Activated naive CD4-positive, alpha-beta T cell treated with anti-CD3 and anti-CD28 coated beads, Interleukin-2, amount 10 ng/mL, durations not matched to agents 7 days and 5 days (primary cell): ENCODE measurements at regions not wholly inside any gene's neighbourhood (a gene's known extent, or its start where the extent isn't known, plus 50 kb on each side); places are given as distances from the start of the nearest gene placed in this dataset.

Source experiments
- CTCF ChIA-PET: fragments of 350-600 bp; sonication (Branson Sonifier 250); formaldehyde crosslinking; loops from one replicate; lab custom pipeline; 2021; ENCODE audit warnings: antibody characterized with exemption; lab: Charles Lee
- DNase-seq: peaks from one replicate; pipeline ENCODE4 v3.0.0-alpha.2; 2020
- H3K27ac Mint-ChIP-seq: one replicate; pipeline ENCODE4 v1.8.0; 2021; ENCODE audit warnings: mild to moderate bottlenecking, moderate library complexity, mixed read lengths
- H3K27me3 Mint-ChIP-seq: one replicate; pipeline ENCODE4 v1.8.0; 2021; ENCODE audit warnings: mild to moderate bottlenecking, mixed read lengths
- H3K36me3 Mint-ChIP-seq: one replicate; pipeline ENCODE4 v1.8.0; 2021; ENCODE audit warnings: mixed read lengths
- H3K4me1 Mint-ChIP-seq: one replicate; pipeline ENCODE4 v1.8.0; 2021; ENCODE audit warnings: mixed read lengths
- H3K4me3 Mint-ChIP-seq: one replicate; pipeline ENCODE4 v1.8.0; 2021; ENCODE audit warnings: mild to moderate bottlenecking, moderate library complexity, mixed read lengths
- H3K9me3 Mint-ChIP-seq: one replicate; pipeline ENCODE4 v1.8.0; 2021; ENCODE audit warnings: mixed read lengths

DNA sequence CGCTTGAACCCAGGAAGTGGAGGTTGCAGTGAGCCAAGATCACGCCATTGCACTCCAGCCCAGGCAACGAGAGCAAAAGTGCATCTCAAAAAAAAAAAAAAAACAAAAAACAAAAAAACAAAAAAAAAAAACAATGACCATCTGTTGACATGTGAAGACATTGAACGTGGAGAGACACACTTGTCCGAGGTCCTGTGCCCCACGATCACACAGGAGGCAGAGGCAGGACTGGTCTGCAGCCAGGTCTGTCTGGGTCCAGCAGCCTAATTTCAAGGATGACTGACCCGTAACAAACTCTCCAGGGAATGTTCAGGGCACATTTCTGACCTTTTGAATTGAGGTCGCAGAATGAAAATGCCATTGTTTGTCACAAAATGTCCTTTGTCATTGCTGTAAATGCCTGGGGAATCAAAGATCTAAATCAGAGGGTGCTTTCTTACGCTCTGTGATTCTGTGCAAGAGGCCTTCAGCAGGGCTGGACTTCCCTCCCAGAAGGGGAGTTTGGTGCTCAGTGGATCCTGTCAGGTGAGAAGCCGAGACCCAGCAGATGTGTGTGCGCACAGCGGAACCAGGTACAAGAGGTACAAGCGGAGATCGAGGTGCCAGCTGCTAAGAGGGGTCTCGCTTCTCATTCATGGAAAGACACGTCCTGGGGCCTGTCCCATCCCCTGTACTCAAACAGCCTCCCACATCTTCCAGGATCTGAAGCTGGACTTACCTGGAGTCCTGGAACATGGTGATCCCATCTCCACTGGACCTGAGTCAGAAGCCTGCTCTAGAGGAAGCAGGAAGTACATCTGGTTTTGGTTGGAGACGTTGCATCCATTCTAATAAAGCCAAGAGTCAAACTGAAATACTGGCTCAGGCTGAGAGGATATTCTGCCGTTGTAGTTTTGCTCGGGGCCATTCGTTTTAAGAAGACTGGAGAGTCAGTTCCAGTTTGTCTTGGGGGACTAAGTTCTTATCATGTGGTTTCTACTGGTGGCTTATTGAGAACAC is 95.8 kb downstream of the IRF8 start:
- H3K27ac Mint-ChIP-seq, result no peak overlapping the region
- H3K36me3 Mint-ChIP-seq, result no peaks in the 10 kb centered on the region
- H3K4me1 Mint-ChIP-seq, result peaks cover 28% of the 10 kb centered on the region
- no peak overlapping the region for H3K4me3 Mint-ChIP-seq
- H3K9me3 Mint-ChIP-seq, result no peaks in the 10 kb centered on the region
- no peak for DNase-seq
- CTCF ChIA-PET, result interaction anchor here (1.8 to 4.5 kb wide), 3 partner anchors 173 to 176 kb away, joined by 6 to 15 read pairs (median 10); no protein-coding TSS in a partner anchor
- H3K27me3 Mint-ChIP-seq, result no peaks in the 10 kb centered on the region

DNA sequence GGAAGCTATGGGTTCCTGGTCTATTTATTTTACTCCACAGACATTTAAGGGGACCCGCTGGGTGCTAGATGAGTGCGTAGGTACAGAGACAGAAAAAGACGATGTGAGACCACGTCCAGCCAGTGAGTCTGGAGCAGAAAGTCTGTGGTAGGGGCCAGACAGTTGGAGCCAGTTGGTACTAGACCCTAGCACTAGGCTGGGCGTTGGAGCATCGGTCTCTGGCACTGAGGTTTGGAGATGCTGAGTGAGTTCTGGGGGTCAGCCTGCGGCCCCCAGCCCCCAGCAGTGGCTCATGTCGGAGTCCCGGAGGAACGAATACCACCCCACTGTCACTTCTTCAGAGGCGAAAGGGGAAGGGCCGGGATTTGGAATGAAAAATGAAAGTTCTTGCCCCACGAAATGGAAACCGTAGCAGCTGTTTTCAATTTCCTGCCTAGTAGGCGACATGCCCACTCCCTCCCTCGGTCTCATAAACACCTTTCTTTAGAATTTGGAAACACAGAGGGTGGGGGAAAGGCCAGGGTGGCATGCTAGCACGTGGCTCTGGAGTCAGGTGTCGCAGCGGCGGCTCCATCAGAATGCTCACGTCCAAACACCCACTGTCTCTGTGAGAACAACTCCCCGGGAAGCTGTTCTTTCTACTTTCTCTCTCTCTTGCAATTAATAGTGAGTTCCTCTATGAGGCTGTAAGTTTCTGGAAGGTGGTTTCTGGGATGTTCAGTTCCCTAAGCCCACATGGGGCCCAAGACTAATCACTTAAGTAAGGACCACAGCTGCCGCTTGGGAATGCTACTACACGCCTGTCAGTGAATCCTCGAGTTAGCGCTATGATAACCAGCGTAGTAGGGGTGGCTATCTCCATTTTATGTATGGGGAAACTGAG is 96.8 kb downstream of the IRF8 start:
- Mint-ChIP-seq H3K27ac (no peak overlapping the region), H3K4me3 (no peak overlapping the region), H3K4me1 (peaks cover 24% of the 10 kb centered on the region), H3K27me3 (no peaks in the 10 kb centered on the region), H3K9me3 (no peaks in the 10 kb centered on the region), H3K36me3 (no peaks in the 10 kb centered on the region)
- CTCF ChIA-PET, result interaction anchor here (1.0 to 4.5 kb wide), 4 partner anchors 13 to 177 kb away, joined by 3 to 15 read pairs (median 6); no protein-coding TSS in a partner anchor
- DNase-seq, result peak; percentile 30

- peaks cover 24% of the 10 kb centered on the region for H3K4me1 Mint-ChIP-seq
- H3K27me3 Mint-ChIP-seq, result no peaks in the 10 kb centered on the region
- no peak overlapping the region for H3K4me3 Mint-ChIP-seq
- no peak for DNase-seq
- CTCF ChIA-PET, result interaction anchor here (0.6 to 4.5 kb wide), 6 partner anchors 10 to 178 kb away, joined by 3 to 15 read pairs (median 6); no protein-coding TSS in a partner anchor
- no peaks in the 10 kb centered on the region for H3K9me3 Mint-ChIP-seq
- no peak overlapping the region for H3K27ac Mint-ChIP-seq
- no peaks in the 10 kb centered on the region for H3K36me3 Mint-ChIP-seq
Observed at GRCh38 chr16:85996843-85997242, 97.9 kb downstream of the IRF8 start.

DNA sequence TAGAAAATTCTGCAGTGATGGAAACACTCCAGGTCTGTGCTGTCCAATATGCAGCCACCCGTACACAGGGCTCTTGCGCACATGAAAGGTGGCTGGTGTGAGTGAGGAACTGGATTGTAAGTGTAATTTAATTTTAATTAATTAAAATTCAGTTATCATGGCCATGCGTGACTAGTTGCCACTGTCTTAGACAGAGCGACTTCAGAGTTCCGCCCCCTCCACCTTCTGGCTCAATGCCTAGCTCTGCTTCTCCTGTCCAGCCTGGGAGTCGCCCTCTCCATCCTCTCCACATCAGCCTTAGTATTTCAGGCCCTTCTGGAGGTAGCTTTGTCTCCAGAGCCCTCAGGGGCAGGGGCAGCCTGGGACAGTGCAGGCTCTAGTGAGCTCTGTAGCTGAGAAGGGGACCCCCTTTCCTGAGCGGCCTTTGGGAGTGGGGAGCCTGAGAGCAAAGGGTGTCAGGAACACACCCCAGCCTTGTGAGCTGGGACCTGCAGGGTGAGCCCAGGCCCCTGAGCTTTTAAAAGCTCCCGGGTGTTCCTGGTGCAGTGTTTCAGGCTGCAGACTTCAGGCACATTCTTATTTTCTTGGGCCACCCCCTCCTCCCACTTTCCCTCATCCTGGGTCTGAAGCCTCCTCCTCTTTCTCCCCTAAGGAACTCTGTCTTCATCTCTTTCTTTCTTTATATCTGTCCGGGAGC is 99.4 kb downstream of the IRF8 start:
- DNase-seq, result no peak
- Mint-ChIP-seq H3K36me3 (no peaks in the 10 kb centered on the region), H3K9me3 (no peaks in the 10 kb centered on the region), H3K4me1 (peaks cover 24% of the 10 kb centered on the region), H3K27ac (no peak overlapping the region), H3K27me3 (no peaks in the 10 kb centered on the region), H3K4me3 (no peak overlapping the region)
- CTCF ChIA-PET, result interaction anchor here (0.6 to 1.9 kb wide), 4 partner anchors 9 to 179 kb away, joined by 3 to 10 read pairs (median 5); no protein-coding TSS in a partner anchor

- Mint-ChIP-seq H3K27me3 (peaks cover 4% of the 10 kb centered on the region), H3K4me3 (no peak overlapping the region), H3K4me1 (peaks cover 24% of the 10 kb centered on the region), H3K27ac (no peak overlapping the region), H3K9me3 (no peaks in the 10 kb centered on the region), H3K36me3 (no peaks in the 10 kb centered on the region)
- no peak for DNase-seq
- CTCF ChIA-PET, result interaction anchor here (0.6 to 1.9 kb wide), 4 partner anchors 10 to 180 kb away, joined by 3 to 10 read pairs (median 5); no protein-coding TSS in a partner anchor
Observed at GRCh38 chr16:85998868-85999729, 100.1 kb downstream of the IRF8 start.

- DNase-seq, result no peak
- Mint-ChIP-seq H3K27ac (no peak overlapping the region), H3K9me3 (no peaks in the 10 kb centered on the region), H3K4me3 (no peak overlapping the region), H3K4me1 (peaks cover 24% of the 10 kb centered on the region), H3K36me3 (no peaks in the 10 kb centered on the region), H3K27me3 (peaks cover 5% of the 10 kb centered on the region)
- CTCF ChIA-PET, result interaction anchor here (1.8 kb wide), 2 partner anchors 12 to 178 kb away, joined by 6 to 9 read pairs; no protein-coding TSS in a partner anchor
Observed at GRCh38 chr16:85999778-86000177, 100.8 kb downstream of the IRF8 start.

DNA sequence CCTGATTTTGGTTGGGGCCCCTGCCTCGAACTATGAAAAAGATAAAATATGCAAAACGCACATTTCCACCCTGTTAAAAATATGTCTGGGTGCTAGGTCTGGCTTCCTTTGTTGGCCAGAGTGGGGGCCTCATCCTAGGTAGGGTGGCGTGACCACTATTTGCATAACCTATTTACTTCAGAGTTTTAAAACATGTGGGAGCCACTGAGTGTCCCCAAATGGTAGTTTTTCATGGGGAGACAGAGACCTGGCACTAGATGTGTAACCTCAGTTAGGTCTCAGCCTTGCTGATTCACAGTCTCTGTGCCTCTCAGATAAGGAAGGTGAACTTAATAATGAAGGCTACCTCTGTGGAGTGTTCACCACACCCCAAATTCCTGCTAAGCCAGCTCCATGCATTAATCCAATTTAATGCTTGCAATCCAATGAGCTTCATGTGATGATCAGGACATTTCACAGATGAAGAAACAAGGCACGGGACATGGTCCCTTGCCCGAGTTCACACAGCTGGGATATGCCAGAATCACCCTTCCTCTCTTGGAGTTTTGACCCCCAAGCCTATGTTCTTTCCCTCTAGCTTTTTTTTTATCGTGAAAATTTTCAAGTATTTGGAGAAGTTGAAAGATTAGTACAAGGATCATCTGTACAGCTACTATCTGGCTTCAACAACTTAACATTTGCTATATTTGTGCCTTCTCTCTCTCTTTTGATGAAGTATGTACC is 103.4 kb downstream of the IRF8 start:
- Mint-ChIP-seq H3K27ac (no peak overlapping the region), H3K27me3 (peaks cover 5% of the 10 kb centered on the region)

GRCh38 chr16:86007524-86007923 is 108.6 kb downstream of the IRF8 start:
- peaks cover 11% of the 10 kb centered on the region for H3K4me1 Mint-ChIP-seq
- CTCF ChIA-PET, result no interaction called here
- H3K4me3 Mint-ChIP-seq, result no peak overlapping the region
- H3K36me3 Mint-ChIP-seq, result no peaks in the 10 kb centered on the region
- DNase-seq, result no peak
- H3K27me3 Mint-ChIP-seq, result peaks cover 5% of the 10 kb centered on the region
- H3K27ac Mint-ChIP-seq, result no peak overlapping the region
- H3K9me3 Mint-ChIP-seq, result no peaks in the 10 kb centered on the region

More for the DNA sequence above, 103.4 kb downstream of the IRF8 start:
- H3K4me1 Mint-ChIP-seq, result peaks cover 12% of the 10 kb centered on the region
- no peak overlapping the region for H3K4me3 Mint-ChIP-seq
- H3K36me3 Mint-ChIP-seq, result no peaks in the 10 kb centered on the region
- no peaks in the 10 kb centered on the region for H3K9me3 Mint-ChIP-seq
- no peak for DNase-seq
- CTCF ChIA-PET, result interaction anchor here (1.1 to 1.3 kb wide), 2 partner anchors 12 to 14 kb away, joined by 3 to 5 read pairs; no protein-coding TSS in a partner anchor

DNA sequence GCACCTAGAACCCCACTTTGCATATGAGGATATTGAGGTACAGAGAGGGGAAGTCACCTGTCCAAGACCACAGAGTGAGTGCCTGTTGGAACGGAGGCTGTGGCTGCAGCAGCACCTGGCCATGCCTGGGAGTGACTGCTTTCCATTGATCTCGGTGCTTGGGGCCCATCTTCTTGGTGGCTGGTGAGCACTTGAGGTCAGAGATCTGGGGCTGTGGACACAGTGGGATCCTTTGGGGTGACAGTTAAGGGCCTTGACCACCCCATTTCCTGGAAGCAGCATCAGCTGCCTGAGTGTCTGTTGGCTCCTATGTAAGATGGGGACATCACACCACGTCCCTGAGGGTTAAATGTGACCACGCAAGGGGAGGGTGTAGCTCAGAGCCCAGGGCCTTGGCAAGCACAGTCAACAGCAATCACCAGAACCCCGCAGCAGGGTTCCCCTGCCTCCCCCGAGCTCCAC is 111.7 kb downstream of the IRF8 start:
- H3K4me3 Mint-ChIP-seq, result no peak overlapping the region
- CTCF ChIA-PET, result interaction anchor here (1.5 to 2.5 kb wide), 2 partner anchors 189 to 192 kb away, joined by 7 to 15 read pairs; no protein-coding TSS in a partner anchor
- no peaks in the 10 kb centered on the region for H3K36me3 Mint-ChIP-seq
- H3K27me3 Mint-ChIP-seq, result no peaks in the 10 kb centered on the region
- no peak for DNase-seq
- H3K9me3 Mint-ChIP-seq, result peaks cover 4% of the 10 kb centered on the region
- H3K4me1 Mint-ChIP-seq, result peaks cover 11% of the 10 kb centered on the region
- no peak overlapping the region for H3K27ac Mint-ChIP-seq

DNA sequence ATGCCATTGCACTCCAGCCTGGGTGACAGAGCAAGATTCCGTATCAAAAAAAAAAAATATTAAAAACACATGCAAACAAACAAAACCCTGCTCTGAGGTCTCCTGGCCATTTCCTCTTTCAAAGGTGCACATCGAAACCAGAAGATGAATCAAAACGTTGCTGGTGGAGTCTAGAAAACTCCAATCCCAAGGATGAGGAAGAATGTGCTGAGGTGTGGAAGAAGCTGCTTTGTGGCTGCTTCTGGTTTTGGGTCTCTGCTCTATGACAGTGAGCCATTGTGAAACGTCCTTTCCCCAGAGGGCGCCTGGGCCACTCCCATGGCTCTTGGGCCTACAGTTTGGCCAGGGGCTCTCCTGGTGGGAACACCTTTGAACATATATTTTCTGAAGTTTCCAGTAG is 112.6 kb downstream of the IRF8 start:
- no peak overlapping the region for H3K27ac Mint-ChIP-seq
- CTCF ChIA-PET, result interaction anchor here (1.5 to 2.5 kb wide), 2 partner anchors 190 to 192 kb away, joined by 7 to 15 read pairs; no protein-coding TSS in a partner anchor
- no peaks in the 10 kb centered on the region for H3K36me3 Mint-ChIP-seq
- DNase-seq, result no peak
- peaks cover 4% of the 10 kb centered on the region for H3K9me3 Mint-ChIP-seq
- no peak overlapping the region for H3K4me3 Mint-ChIP-seq
- H3K4me1 Mint-ChIP-seq, result peaks cover 11% of the 10 kb centered on the region
- no peaks in the 10 kb centered on the region for H3K27me3 Mint-ChIP-seq

DNA sequence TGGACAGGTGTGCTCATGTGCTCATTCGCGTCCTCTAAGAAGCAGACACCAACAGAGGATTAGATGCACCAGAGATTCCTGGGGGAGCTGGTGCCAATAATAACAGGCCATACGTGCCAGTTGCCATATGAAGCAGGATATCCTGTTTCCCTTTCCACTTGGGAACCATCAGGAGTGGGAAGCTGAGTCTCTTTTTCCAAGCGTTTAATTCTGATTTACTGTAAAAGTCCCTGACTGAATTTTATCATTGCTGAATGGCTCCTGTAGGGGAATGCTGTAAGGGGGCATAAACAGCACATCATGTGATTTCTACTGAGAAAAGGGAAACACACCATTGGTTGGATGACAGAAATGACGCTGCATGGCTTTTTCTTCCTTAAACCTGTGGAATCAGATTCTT is 113.3 kb downstream of the IRF8 start:
- H3K27ac Mint-ChIP-seq, result no peak overlapping the region
- H3K27me3 Mint-ChIP-seq, result no peaks in the 10 kb centered on the region
- H3K4me3 Mint-ChIP-seq, result no peak overlapping the region
- no peaks in the 10 kb centered on the region for H3K36me3 Mint-ChIP-seq
- H3K4me1 Mint-ChIP-seq, result peaks cover 11% of the 10 kb centered on the region
- CTCF ChIA-PET, result interaction anchor here (1.3 to 1.4 kb wide), 2 partner anchors 24 to 191 kb away, joined by 3 to 10 read pairs; no protein-coding TSS in a partner anchor
- H3K9me3 Mint-ChIP-seq, result peaks cover 4% of the 10 kb centered on the region
- no peak for DNase-seq

DNA sequence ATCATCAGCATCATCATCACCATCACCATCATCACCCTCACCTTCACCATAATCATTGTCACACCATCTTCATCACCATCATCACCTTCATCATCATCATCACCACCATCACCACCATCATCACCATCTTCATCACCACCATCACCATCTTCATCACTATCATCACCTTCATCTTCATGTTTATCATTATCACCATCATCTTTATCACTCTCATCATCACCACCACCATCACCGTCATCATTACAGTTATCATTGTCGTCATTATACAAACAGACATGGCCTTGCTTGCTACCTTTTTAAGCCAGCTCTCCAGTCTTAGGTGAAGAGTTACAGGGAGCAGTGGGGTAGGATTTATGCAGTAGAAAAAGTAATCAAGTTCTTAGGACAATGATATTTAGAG is 114.9 kb downstream of the IRF8 start:
- H3K4me3 Mint-ChIP-seq, result no peak overlapping the region
- peaks cover 14% of the 10 kb centered on the region for H3K27me3 Mint-ChIP-seq
- no peak for DNase-seq
- peaks cover 4% of the 10 kb centered on the region for H3K9me3 Mint-ChIP-seq
- no peaks in the 10 kb centered on the region for H3K36me3 Mint-ChIP-seq
- no peak overlapping the region for H3K27ac Mint-ChIP-seq
- CTCF ChIA-PET, result interaction anchor here (0.7 to 2.0 kb wide), 4 partner anchors 18 to 195 kb away, joined by 3 to 18 read pairs (median 8); no protein-coding TSS in a partner anchor
- H3K4me1 Mint-ChIP-seq, result no peaks in the 10 kb centered on the region
